AG08395 (cell line): ENCODE measurements at regions not wholly inside any gene's neighbourhood (a gene's known extent, or its start where the extent isn't known, plus 50 kb on each side); places are given as distances from the start of the nearest gene placed in this dataset.

Experiments
- DNase-seq: peaks from one replicate; pipeline ENCODE4 v3.0.0; 2012; ENCODE audit warnings: mixed read lengths, low spot score

DNA sequence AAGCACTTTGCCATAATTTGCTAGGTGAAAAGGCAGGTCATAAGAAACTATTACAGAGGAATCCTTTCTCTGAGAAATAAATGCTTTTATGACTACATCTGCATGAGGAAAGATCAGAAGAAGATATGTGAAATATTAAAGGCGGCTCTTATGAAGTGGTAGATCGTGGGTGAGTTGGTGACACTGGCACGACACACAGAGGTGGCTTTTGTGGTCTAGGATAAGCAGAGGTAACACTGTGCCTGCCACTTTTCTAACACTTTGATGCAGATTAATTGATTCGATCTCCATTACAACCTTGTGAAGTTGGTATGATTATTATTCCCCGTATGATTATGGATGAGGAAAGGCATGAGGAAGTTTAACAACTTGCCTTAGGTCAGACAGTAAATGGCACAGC is 60.0 kb upstream of the ELK3 start:
- no peak for DNase-seq

DNA sequence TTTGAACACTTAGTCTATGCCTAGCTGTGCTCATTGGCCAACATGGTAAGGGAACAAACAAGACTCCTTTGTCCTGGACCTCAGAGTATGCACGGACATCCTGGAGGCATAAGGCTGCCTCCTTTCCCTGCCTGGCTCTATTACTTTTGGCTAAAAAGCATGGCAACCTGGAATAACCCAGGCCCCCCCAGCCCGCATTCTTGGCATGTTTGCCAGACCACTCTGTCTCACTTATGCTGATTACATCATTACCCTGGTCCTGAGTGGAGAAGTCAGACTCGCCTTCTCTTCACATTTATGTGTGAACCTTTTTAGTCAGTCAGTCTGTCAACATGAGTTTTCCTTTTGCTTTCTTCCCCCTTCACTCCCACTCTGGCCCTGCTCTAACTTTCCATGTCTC is 58.0 kb upstream of the ELK3 start:
- DNase-seq = peak; percentile 62

DNA sequence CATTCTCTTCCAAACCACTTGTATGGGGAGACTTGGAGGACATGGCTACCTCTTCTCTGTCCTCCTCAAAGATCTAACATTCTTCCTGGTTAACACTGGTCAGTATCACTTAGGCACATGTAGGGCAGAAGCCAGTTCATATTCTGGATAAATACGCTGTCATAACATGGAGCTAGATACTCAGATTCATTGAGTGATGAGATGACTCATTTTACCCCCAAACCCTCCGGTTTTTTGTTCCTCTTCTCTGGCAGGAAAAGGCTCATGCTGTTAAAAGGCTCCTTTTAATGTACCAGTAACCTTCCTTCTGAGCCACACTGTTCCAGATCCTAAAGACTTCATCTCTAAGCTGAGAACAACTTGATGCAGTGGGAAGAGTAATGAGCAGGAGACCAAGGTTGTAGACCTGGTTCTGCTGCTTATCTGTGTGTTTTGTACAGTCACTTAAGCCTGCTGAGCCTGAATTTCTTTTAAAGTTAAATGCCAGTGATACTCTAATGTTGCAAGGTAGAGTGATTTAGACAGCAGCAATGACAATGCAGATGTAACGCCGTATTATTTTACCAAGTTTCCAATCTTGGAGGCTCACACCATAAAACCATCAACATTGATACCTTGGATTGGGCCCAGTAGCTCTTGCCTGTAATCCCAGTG is 57.3 kb upstream of the ELK3 start:
- no peak for DNase-seq

DNA sequence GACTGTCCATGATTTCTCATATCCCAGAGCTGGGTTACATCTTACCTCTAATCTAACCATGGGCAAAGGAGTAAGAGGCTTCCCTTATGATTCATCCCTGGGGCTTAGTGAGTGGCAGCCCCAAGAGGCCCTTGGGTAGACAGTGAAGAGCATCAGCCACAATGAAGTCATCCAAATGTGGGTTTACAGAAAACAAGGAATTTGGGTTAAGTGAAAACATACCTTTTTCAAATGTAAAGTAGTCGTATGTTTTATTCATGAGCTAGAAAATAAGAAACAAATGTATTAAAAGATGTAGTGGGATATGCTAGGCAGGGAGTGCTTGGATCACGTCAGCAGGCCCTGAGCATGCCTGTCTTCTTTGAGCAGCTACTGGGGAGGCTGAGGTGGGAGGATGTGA is 54.0 kb upstream of the ELK3 start:
- DNase-seq = peak; percentile 86

DNA sequence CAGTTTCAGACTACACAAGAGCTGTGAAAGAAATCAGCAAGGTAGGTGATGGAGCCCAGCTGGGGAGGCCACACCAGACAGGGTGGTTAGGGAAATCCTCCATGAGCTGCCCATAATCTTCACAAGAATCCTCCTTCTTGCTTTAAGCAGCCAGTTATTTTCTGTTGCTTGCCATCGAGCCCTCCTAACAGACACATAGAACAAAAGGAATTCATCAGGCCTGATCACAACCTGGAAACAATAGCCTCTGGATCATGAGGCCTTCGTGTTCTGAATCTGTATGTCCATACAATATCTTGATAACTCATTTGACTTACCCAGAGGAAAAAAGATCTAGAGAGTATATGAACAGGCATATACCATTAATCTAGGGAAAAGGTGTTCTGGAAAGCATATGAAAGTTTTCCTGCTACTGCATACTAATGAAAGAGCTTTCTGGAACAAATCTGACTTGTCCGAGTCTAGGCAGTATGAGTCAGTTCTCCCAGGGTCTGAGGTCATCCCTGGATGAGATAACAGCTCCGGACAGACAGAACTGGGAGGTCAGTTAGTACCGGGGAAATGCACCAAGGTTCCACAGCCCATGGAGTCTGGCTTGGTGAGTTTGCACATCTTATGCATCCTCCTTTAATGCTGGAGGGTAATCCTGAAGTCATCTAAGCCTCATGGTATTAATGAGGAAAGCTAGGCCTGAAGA is 52.8 kb upstream of the ELK3 start:
- peak; percentile 67 for DNase-seq

DNA sequence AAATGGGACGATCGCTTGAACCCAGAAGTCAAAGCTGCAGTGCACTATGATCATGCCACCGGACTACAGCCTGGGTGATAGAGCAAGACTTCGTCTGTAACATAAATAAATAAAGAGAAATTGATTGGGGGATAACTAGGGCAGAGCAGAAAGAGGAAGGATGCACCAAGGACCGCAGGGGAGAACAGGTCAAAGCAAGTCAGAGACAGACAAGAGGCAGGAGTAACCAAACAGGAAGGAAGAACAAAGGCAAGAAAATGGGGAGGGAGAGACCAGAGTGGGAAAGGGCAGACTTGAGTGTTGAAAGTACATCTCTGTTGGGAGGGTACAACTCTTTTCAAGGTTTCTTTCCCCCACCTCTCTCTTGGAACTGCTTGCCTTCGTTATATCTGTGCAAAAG is 50.8 kb upstream of the ELK3 start:
- DNase-seq = no peak

DNA sequence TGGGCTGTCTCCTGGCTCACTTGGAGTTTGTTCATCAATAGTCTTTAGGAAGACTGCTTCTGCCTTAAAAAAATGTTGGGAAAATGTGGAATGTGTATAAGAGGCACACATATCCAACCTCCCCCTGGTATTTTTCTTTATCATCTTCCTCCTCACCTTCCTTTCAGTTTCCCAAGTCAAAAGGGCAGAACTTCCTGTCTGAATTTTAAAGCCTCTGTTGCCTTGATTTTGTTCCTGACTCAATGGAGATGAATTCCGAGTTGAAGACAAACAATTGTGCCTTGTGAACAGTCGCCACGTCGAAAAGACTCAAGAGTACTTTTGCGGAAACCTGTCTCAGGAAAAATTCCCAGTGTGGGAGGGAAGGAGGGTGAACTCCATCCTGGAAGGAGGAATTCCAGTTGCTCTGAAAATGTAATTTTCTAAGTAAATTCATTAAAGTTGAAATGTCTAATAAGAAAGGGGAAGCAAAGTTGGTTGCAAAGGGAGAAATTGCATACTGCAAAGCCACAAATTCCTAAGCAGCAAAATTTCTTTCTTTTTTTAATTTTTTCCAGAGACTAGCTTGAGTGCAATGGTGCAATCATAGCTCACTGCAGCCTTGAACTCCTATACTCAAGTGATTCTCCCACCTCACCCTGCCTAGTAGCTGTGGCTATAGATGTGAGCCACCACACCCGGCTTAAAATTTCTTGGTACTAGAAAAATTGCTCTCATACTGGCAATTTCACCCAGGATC is 50.2 kb upstream of the ELK3 start:
- no peak for DNase-seq
